ENCODE measurements at regions not wholly inside any gene's neighbourhood (a gene's known extent, or its start where the extent isn't known, plus 50 kb on each side); places are given as distances from the start of the nearest gene placed in this dataset.
A peak's percentile ranks its signal among the peaks of the same experiment; 100 is the strongest.

DNA sequence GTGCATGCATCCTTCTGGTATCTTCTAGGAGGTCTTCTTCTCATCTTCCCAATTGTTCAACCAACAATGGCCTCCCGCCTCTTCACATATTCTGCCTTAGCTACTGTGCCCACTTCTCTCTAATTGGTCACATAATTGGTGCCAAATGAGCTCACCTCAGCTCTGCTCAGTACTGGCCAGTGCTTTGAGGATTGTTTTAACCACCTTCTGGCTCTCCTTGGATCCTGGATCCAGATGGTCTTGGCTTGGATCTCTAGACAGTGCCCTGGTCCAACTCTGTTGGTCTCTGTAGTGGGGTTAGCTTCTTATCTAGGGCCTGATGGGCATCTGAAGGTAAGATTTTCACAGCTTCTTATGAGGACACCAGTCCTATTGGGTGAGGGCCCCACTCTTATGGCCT lies 820.8 kb downstream of the TYW1 start:
- H3K4me3 ChIP-seq (ENCODE audit: low read length in 2 of 2): no peak overlapping the region
- DNase-seq (ENCODE audit: low read depth in 6 of 9, low spot score in 9 of 9): no peak
- H3K27ac ChIP-seq (ENCODE audit: low read depth in 1 of 2, low read length in 1 of 2): no peak overlapping the region
- H3K36me3 ChIP-seq (ENCODE audit: control insufficient read depth in 2 of 2, insufficient read depth in 2 of 2, low read length in 1 of 2): no peaks in the 10 kb centered on the region
- WGBS: 100% methylated on average over 1 of the region's 1 CpG
- H3K27me3 ChIP-seq (ENCODE audit: control insufficient read depth in 2 of 2, insufficient read depth in 1 of 2, low read length in 1 of 2): no peaks in the 10 kb centered on the region
- peaks cover 0 to 17% of the 10 kb centered on the region in 2 donors for H3K9me3 ChIP-seq (ENCODE audit: control insufficient read depth in 2 of 2, insufficient read depth in 1 of 2, low read length in 1 of 2)
- H3K4me1 ChIP-seq (ENCODE audit: control insufficient read depth in 2 of 2, insufficient read depth in 2 of 2, low read length in 2 of 2): no peaks in the 10 kb centered on the region

DNA sequence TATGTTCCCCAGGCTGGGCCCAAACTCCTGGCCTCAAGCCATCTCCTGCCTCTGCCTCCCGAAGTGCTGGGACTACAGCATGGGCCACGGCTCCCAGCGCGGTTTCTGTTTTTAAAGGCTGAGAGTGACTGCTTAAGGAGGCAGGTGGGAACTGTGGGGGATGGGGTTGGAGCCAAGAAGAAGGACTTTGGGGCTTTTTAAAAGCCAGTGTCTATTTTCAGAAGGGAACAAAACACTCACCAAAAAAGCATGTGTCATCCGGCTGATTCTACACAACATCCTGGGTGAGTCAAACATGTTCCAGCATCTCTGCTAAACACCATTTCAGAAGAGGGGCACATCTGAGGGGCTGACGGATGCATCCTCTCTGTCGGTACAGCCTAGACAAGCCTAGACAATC lies 824.5 kb downstream of the TYW1 start:
- Histone ChIP-seq H3K4me3 (ENCODE audit: low read length in 2 of 2) (no peak overlapping the region), H3K9me3 (ENCODE audit: control insufficient read depth in 2 of 2, insufficient read depth in 1 of 2, low read length in 1 of 2) (peaks cover 0 to 14% of the 10 kb centered on the region in 2 donors), H3K27ac (ENCODE audit: low read depth in 1 of 2, low read length in 1 of 2) (peak overlapping the region; percentile 52 to 76), H3K27me3 (ENCODE audit: control insufficient read depth in 2 of 2, insufficient read depth in 1 of 2, low read length in 1 of 2) (no peaks in the 10 kb centered on the region), H3K4me1 (ENCODE audit: control insufficient read depth in 2 of 2, insufficient read depth in 2 of 2, low read length in 2 of 2) (no peaks in the 10 kb centered on the region), H3K36me3 (ENCODE audit: control insufficient read depth in 2 of 2, insufficient read depth in 2 of 2, low read length in 1 of 2) (no peaks in the 10 kb centered on the region)
- peak in 2 of 9 donors; percentile 7 to 10 for DNase-seq (ENCODE audit: low read depth in 6 of 9, low spot score in 9 of 9)
- WGBS: 91% methylated on average over 7 of the region's 7 CpGs

DNA sequence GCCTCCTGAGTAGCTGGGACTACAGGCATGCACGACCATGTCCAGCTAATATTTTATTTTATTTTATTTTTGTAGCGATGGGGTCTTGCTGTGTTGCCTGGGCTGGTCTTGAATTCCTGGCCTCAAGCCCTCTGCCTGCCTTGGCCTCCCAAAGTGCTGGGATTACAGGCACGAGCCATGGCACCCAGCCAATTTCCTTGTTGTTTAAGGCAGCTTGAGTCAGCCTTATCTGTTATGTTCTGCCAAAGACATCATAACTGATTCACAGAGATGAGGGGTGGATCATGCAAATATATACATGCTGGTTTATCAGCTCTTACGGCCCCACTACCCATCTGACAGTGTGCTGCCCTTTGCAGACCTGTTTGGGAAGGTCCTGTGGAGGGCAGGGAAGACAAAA lies 826.7 kb downstream of the TYW1 start:
- DNase-seq (ENCODE audit: low read depth in 6 of 9, low spot score in 9 of 9): no peak
- Histone ChIP-seq H3K27me3 (ENCODE audit: control insufficient read depth in 2 of 2, insufficient read depth in 1 of 2, low read length in 1 of 2) (no peaks in the 10 kb centered on the region), H3K27ac (ENCODE audit: low read depth in 1 of 2, low read length in 1 of 2) (no peak overlapping the region), H3K4me1 (ENCODE audit: control insufficient read depth in 2 of 2, insufficient read depth in 2 of 2, low read length in 2 of 2) (no peaks in the 10 kb centered on the region), H3K36me3 (ENCODE audit: control insufficient read depth in 2 of 2, insufficient read depth in 2 of 2, low read length in 1 of 2) (no peaks in the 10 kb centered on the region), H3K4me3 (ENCODE audit: low read length in 2 of 2) (no peak overlapping the region), H3K9me3 (ENCODE audit: control insufficient read depth in 2 of 2, insufficient read depth in 1 of 2, low read length in 1 of 2) (peaks cover 1 to 14% of the 10 kb centered on the region in 2 donors)
- WGBS: 84% methylated on average over 4 of the region's 4 CpGs

DNA sequence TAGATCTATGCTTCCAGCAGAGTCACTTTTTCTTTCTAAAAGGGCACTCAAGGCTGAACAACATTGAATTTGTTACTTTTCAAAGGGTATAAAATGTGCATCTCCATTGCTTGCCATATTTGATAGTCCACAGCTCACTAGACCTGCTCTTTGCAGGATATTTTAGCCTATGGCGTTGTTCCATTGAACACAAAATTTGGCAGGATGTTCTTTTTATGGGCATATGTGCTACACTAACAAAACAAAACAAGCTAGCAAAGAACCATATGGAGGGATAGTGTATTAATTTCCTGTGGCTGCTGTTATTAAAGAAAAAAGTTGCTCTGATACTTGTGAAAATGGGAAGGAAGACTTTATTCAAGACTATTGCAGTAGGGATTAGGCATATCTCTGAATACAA lies 828.7 kb downstream of the TYW1 start:
- no peak for DNase-seq (ENCODE audit: low read depth in 6 of 9, low spot score in 9 of 9)
- Histone ChIP-seq H3K27me3 (ENCODE audit: control insufficient read depth in 2 of 2, insufficient read depth in 1 of 2, low read length in 1 of 2) (no peaks in the 10 kb centered on the region), H3K36me3 (ENCODE audit: control insufficient read depth in 2 of 2, insufficient read depth in 2 of 2, low read length in 1 of 2) (no peaks in the 10 kb centered on the region), H3K4me1 (ENCODE audit: control insufficient read depth in 2 of 2, insufficient read depth in 2 of 2, low read length in 2 of 2) (no peaks in the 10 kb centered on the region), H3K27ac (ENCODE audit: low read depth in 1 of 2, low read length in 1 of 2) (no peak overlapping the region), H3K4me3 (ENCODE audit: low read length in 2 of 2) (no peak overlapping the region), H3K9me3 (ENCODE audit: control insufficient read depth in 2 of 2, insufficient read depth in 1 of 2, low read length in 1 of 2) (peaks cover 1 to 14% of the 10 kb centered on the region in 2 donors)
- 86% methylated on average over 1 of the region's 1 CpG for WGBS

DNA sequence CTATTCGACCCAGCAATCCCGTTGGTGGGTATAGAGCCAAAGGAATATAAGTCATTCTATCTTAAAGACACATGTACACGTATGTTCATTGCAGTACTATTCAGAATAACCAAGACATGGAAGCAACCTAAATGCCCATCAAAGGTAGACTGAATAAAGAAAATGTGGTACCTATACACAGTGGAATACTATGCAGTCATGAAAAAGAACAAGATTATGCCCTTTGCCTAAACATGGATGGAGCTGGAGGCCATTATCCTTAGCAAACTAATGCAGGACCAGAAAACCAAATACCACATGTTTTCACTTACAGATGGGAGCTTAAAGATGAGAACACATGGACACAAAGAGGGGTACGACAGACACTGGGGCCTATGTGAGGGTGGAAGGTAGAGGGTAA lies 845.3 kb downstream of the TYW1 start:
- H3K27me3 ChIP-seq (ENCODE audit: control insufficient read depth in 2 of 2, insufficient read depth in 1 of 2, low read length in 1 of 2): no peaks in the 10 kb centered on the region
- H3K36me3 ChIP-seq (ENCODE audit: control insufficient read depth in 2 of 2, insufficient read depth in 2 of 2, low read length in 1 of 2): no peaks in the 10 kb centered on the region
- no peak overlapping the region for H3K27ac ChIP-seq (ENCODE audit: low read depth in 1 of 2, low read length in 1 of 2)
- WGBS: 93% methylated on average over 4 of the region's 4 CpGs
- no peak overlapping the region for H3K4me3 ChIP-seq (ENCODE audit: low read length in 2 of 2)
- no peaks in the 10 kb centered on the region for H3K4me1 ChIP-seq (ENCODE audit: control insufficient read depth in 2 of 2, insufficient read depth in 2 of 2, low read length in 2 of 2)
- DNase-seq (ENCODE audit: low read depth in 6 of 9, low spot score in 9 of 9): no peak
- H3K9me3 ChIP-seq (ENCODE audit: control insufficient read depth in 2 of 2, insufficient read depth in 1 of 2, low read length in 1 of 2): peaks cover 0 to 7% of the 10 kb centered on the region in 2 donors

DNA sequence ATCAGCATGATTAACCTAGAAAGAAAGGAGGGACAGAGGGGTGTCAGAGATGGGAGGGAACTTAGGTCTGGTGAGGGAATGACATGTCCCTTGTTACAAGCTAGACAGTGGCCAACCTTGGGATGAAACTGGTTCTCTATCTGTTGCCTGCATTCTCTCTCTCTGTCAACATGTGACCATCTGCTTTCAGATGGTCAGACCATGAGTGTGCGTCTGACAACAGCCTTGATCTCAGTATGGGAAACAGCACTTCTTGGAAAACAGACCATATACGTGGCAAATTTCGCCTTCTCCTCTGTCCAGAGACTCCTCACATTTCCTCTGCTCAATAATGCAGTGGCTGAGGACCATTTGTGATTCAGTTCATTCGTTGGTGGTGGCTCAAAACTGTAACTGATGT lies 845.9 kb downstream of the TYW1 start:
- Histone ChIP-seq H3K36me3 (ENCODE audit: control insufficient read depth in 2 of 2, insufficient read depth in 2 of 2, low read length in 1 of 2) (no peaks in the 10 kb centered on the region), H3K27ac (ENCODE audit: low read depth in 1 of 2, low read length in 1 of 2) (no peak overlapping the region), H3K27me3 (ENCODE audit: control insufficient read depth in 2 of 2, insufficient read depth in 1 of 2, low read length in 1 of 2) (no peaks in the 10 kb centered on the region), H3K4me3 (ENCODE audit: low read length in 2 of 2) (no peak overlapping the region), H3K4me1 (ENCODE audit: control insufficient read depth in 2 of 2, insufficient read depth in 2 of 2, low read length in 2 of 2) (no peaks in the 10 kb centered on the region), H3K9me3 (ENCODE audit: control insufficient read depth in 2 of 2, insufficient read depth in 1 of 2, low read length in 1 of 2) (peaks cover 0 to 7% of the 10 kb centered on the region in 2 donors)
- 80% methylated on average over 4 of the region's 4 CpGs for WGBS
- no peak for DNase-seq (ENCODE audit: low read depth in 6 of 9, low spot score in 9 of 9)

DNA sequence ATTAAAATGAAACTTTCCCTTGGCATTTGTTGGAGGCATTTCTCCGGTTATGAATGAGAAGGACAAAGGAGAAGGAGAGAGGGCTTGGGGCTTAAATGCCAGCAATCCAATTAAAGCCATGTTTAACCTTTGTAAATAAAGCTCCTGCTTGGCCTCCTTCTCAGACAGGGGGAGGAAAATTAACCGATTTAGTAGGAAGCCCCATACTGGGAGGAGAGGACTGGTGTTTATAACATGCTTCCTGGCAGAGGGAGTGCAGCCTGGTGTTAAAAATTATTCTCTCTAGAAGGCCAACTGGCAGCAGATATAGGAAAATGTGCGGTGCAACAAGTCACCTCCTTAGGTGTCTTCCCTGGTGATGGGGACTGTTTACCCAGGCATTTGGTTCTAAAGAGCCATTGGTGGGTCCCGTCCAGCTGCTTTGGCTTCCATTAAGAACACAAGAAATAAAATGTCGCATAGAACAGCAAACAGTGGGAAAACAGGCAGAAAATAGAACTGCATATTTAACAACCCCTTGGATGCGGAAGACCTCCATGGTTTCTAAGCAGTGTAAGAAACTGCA lies 846.5 kb downstream of the TYW1 start:
- Histone ChIP-seq H3K4me1 (ENCODE audit: control insufficient read depth in 2 of 2, insufficient read depth in 2 of 2, low read length in 2 of 2) (no peaks in the 10 kb centered on the region), H3K4me3 (ENCODE audit: low read length in 2 of 2) (no peak overlapping the region), H3K36me3 (ENCODE audit: control insufficient read depth in 2 of 2, insufficient read depth in 2 of 2, low read length in 1 of 2) (no peaks in the 10 kb centered on the region), H3K27me3 (ENCODE audit: control insufficient read depth in 2 of 2, insufficient read depth in 1 of 2, low read length in 1 of 2) (no peaks in the 10 kb centered on the region), H3K9me3 (ENCODE audit: control insufficient read depth in 2 of 2, insufficient read depth in 1 of 2, low read length in 1 of 2) (peaks cover 0 to 7% of the 10 kb centered on the region in 2 donors), H3K27ac (ENCODE audit: low read depth in 1 of 2, low read length in 1 of 2) (no peak overlapping the region)
- WGBS: 63% methylated on average over 6 of the region's 6 CpGs
- no peak for DNase-seq (ENCODE audit: low read depth in 6 of 9, low spot score in 9 of 9)

DNA sequence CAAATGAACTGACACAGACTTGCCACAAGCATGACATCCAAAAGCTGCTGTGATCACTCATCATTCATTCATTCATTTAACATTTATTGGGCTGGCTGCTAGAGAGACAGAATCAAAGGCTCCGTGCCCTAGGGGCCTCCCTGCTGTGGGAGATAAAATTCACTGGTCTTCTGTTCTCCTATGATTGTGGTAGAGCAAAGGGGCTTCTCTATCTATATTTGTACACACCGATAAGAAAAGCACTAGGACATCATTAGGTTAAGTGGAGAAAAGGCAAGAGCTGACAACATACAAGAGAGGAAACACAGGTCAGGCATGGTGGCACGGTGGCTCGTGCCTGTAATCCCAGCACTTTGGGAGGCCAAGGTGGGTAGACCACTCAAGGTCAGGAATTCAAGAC lies 847.0 kb downstream of the TYW1 start:
- Histone ChIP-seq H3K36me3 (ENCODE audit: control insufficient read depth in 2 of 2, insufficient read depth in 2 of 2, low read length in 1 of 2) (no peaks in the 10 kb centered on the region), H3K27ac (ENCODE audit: low read depth in 1 of 2, low read length in 1 of 2) (no peak overlapping the region), H3K9me3 (ENCODE audit: control insufficient read depth in 2 of 2, insufficient read depth in 1 of 2, low read length in 1 of 2) (peaks cover 0 to 7% of the 10 kb centered on the region in 2 donors), H3K4me1 (ENCODE audit: control insufficient read depth in 2 of 2, insufficient read depth in 2 of 2, low read length in 2 of 2) (no peaks in the 10 kb centered on the region), H3K4me3 (ENCODE audit: low read length in 2 of 2) (no peak overlapping the region), H3K27me3 (ENCODE audit: control insufficient read depth in 2 of 2, insufficient read depth in 1 of 2, low read length in 1 of 2) (no peaks in the 10 kb centered on the region)
- WGBS: 65% methylated on average over 4 of the region's 4 CpGs
- no peak for DNase-seq (ENCODE audit: low read depth in 6 of 9, low spot score in 9 of 9)

DNA sequence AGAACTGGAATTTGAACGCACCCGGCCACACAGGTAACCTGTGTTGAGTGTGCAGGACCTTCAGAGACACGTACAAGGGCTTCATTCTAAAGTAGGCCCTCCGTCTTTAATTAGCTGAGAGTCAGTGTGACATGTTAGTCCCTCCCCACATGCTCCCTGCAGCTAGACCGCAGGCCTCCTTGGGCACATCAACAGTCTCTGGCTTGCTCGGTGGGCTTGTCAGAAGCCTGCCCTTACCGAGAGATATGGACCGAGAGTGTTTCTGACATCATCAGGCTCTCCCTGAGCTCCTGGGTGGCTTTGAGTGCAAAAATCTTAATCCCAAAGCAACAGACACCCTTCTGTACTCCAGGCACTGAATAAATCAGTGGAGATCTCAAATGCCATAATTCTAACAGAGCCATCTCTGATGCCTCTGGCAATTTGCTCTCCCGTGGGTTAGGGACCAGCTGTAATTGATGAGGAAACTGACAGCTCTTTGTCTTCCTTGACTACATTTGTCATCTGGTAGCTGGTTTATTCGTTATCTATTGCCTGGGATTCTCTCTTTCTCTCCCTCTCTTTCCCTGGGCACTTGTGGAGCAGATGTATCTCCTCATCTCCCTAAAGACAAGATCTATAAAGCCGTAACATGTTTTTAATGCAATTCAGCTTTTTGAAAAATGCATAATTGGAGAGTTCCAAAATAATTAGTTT lies 850.6 kb downstream of the TYW1 start:
- Histone ChIP-seq H3K36me3 (ENCODE audit: control insufficient read depth in 2 of 2, insufficient read depth in 2 of 2, low read length in 1 of 2) (no peaks in the 10 kb centered on the region), H3K27me3 (ENCODE audit: control insufficient read depth in 2 of 2, insufficient read depth in 1 of 2, low read length in 1 of 2) (no peaks in the 10 kb centered on the region), H3K9me3 (ENCODE audit: control insufficient read depth in 2 of 2, insufficient read depth in 1 of 2, low read length in 1 of 2) (peaks cover 0 to 13% of the 10 kb centered on the region in 2 donors), H3K4me3 (ENCODE audit: low read length in 2 of 2) (no peak overlapping the region), H3K4me1 (ENCODE audit: control insufficient read depth in 2 of 2, insufficient read depth in 2 of 2, low read length in 2 of 2) (no peaks in the 10 kb centered on the region), H3K27ac (ENCODE audit: low read depth in 1 of 2, low read length in 1 of 2) (no peak overlapping the region)
- DNase-seq (ENCODE audit: low read depth in 6 of 9, low spot score in 9 of 9): no peak
- 77% methylated on average over 11 of the region's 11 CpGs for WGBS

Measured in thymus (tissue), 11 donors.